SK-N-SH (cell line): ENCODE measurements at regions not wholly inside any gene's neighbourhood (a gene's known extent, or its start where the extent isn't known, plus 50 kb on each side); places are given as distances from the start of the nearest gene placed in this dataset.
"Not testable (repeated sequence)": the region's sequence is repeated elsewhere in the genome, so short reads cannot be mapped to it uniquely, and the experiment has no call there.

Source experiments
- CTCF ChIA-PET: fragments of 300-600, 350-600 bp; formaldehyde crosslinking; extraction: SDS; loops from one replicate; lab custom pipeline; 2021; lab: Yijun Ruan, JAX
- POLR2A ChIA-PET: fragments of 350-600 bp; sonication (Branson Sonifier 250); formaldehyde crosslinking; extraction: SDS; loops from one replicate; lab custom pipeline; 2020; ENCODE audit warnings: antibody characterized with exemption, inconsistent platforms; lab: Yijun Ruan, JAX
- DNase-seq: peaks from one replicate; pipeline ENCODE4 v3.0.0; 2012
- H2AFZ ChIP-seq: fragments of 200-600 bp; sonication (generic); 2 replicates; pipeline ENCODE4 v1.8.1; 2016; ENCODE audit warnings: antibody characterized with exemption, mild to moderate bottlenecking, low read depth
- H3F3A ChIP-seq: fragments of 200-600 bp; sonication (generic); replicated peaks from 2 replicates; pipeline ENCODE3; 2016; ENCODE audit warnings: antibody characterized with exemption, mild to moderate bottlenecking; ENCODE audit not compliant: insufficient read depth
- H3K27ac ChIP-seq, 2 experiments: fragments of 200-500 bp in 1 of 2; fragments of 200-600 bp in 1 of 2; sonication (Bioruptor generic) in 1 of 2; sonication (generic), shearing (Covaris generic) in 1 of 2; 2 replicates each; pipeline versions ENCODE4 v1.5.1 to v1.6.1; 2014 to 2016; ENCODE audit warnings: low read depth in 2 of 2, inconsistent platforms in 1 of 2, low read length in 1 of 2, mild to moderate bottlenecking in 1 of 2, mixed read lengths in 1 of 2
- H3K27me3 ChIP-seq: fragments of 200-600 bp; sonication (generic), shearing (Covaris generic); 2 replicates; pipeline ENCODE4 v1.6.1; 2016; ENCODE audit warnings: mixed run types; ENCODE audit not compliant: insufficient read depth
- H3K36me3 ChIP-seq, 2 experiments: fragments of 200-500 bp in 1 of 2; fragments of 200-600 bp in 1 of 2; sonication (Bioruptor generic) in 1 of 2; sonication (generic) in 1 of 2; replicated peaks in 1 of 2; 2 replicates each; pipeline versions ENCODE3 to v1.5.1; 2014 to 2016; ENCODE audit warnings: low read length in 1 of 2, mild to moderate bottlenecking in 1 of 2; ENCODE audit not compliant: insufficient read depth in 2 of 2, control insufficient read depth in 1 of 2
- H3K4me1 ChIP-seq, 2 experiments: fragments of 200-500 bp in 1 of 2; fragments of 200-600 bp in 1 of 2; sonication (Bioruptor generic) in 1 of 2; sonication (generic), shearing (Covaris generic) in 1 of 2; 2 replicates each; pipeline versions ENCODE4 v1.5.1 to v1.6.1; 2014 to 2016; ENCODE audit warnings: low read depth in 1 of 2, low read length in 1 of 2, mixed run types in 1 of 2; ENCODE audit not compliant: insufficient read depth in 2 of 2, control insufficient read depth in 1 of 2
- H3K4me2 ChIP-seq: fragments of 200-600 bp; sonication (generic), shearing (Covaris generic); 2 replicates; pipeline ENCODE4 v1.6.1; 2017; ENCODE audit warnings: mixed run types
- H3K4me3 ChIP-seq, 2 experiments: fragments of 200-500 bp in 1 of 2; fragments of 200-600 bp in 1 of 2; sonication (Bioruptor generic) in 1 of 2; sonication (generic), shearing (Covaris generic) in 1 of 2; 2 replicates each; pipeline versions ENCODE4 v1.5.1 to v1.8.1; 2014 to 2016; ENCODE audit warnings: low read depth in 2 of 2, inconsistent platforms in 1 of 2, low read length in 1 of 2, mild to moderate bottlenecking in 1 of 2, mixed read lengths in 1 of 2, moderate library complexity in 1 of 2
- H3K79me2 ChIP-seq: fragments of 200-600 bp; sonication (generic); 2 replicates; pipeline ENCODE4 v1.8.1; 2017; ENCODE audit warnings: mild to moderate bottlenecking; ENCODE audit not compliant: insufficient read depth
- H3K9ac ChIP-seq: fragments of 200-600 bp; sonication (generic); 2 replicates; pipeline ENCODE4 v1.6.1; 2017; ENCODE audit warnings: mixed run types
- H3K9me2 ChIP-seq: fragments of 200-600 bp; sonication (generic); 2 replicates; pipeline ENCODE4 v1.6.1; 2017; ENCODE audit warnings: mixed run types
- H3K9me3 ChIP-seq: fragments of 200-600 bp; sonication (generic); 2 replicates; pipeline ENCODE4 v1.6.1; 2017; ENCODE audit warnings: mixed run types, mild to moderate bottlenecking, moderate library complexity
- H4K20me1 ChIP-seq: fragments of 200-600 bp; sonication (generic); 2 replicates; pipeline ENCODE4 v1.6.1; 2017; ENCODE audit warnings: mild to moderate bottlenecking, mixed run types; ENCODE audit not compliant: insufficient read depth
- CTCF ChIP-seq: fragments of 200-600 bp; sonication (generic); IDR thresholded peaks from 2 replicates; pipeline ENCODE4 v1.6.1; 2017; ENCODE audit warnings: antibody characterized with exemption, mild to moderate bottlenecking, moderate library complexity
- EP300 ChIP-seq, 2 experiments: IDR thresholded peaks; 2 replicates each; pipeline versions ENCODE4 v1.4.0 to v1.6.1; 2012; ENCODE audit warnings: borderline replicate concordance in 1 of 2, low read depth in 1 of 2, low read length in 1 of 2
- GABPA ChIP-seq: IDR thresholded peaks from 2 replicates; pipeline ENCODE4 v1.4.0; 2012; ENCODE audit warnings: low read depth, mild to moderate bottlenecking
- GATA2 ChIP-seq: sonication (generic); formaldehyde crosslinking; IDR thresholded peaks from 2 replicates; pipeline ENCODE4 v1.5.0; 2020; ENCODE audit warnings: mild to moderate bottlenecking, missing genetic modification reagents
- JUND ChIP-seq: IDR thresholded peaks from 2 replicates; pipeline ENCODE4 v1.4.0; 2012
- MEF2A ChIP-seq: IDR thresholded peaks from 2 replicates; pipeline ENCODE4 v1.4.0; 2012; ENCODE audit warnings: low read depth, borderline replicate concordance
- PBX3 ChIP-seq: IDR thresholded peaks from 2 replicates; pipeline ENCODE4; 2012
- REST ChIP-seq: IDR thresholded peaks from 2 replicates; pipeline ENCODE4 v1.6.1; 2012; ENCODE audit warnings: mild to moderate bottlenecking, low read depth, low read length, moderate library complexity
- SIN3A ChIP-seq: IDR thresholded peaks from 2 replicates; pipeline ENCODE4 v1.6.1; 2012; ENCODE audit warnings: low read depth, mild to moderate bottlenecking, low read length, moderate library complexity, borderline replicate concordance
- TAF1 ChIP-seq: IDR thresholded peaks from 2 replicates; pipeline ENCODE4 v1.6.1; 2012; ENCODE audit warnings: low read depth, mild to moderate bottlenecking, low read length, moderate library complexity, borderline replicate concordance
- TCF12 ChIP-seq: IDR thresholded peaks from 2 replicates; pipeline ENCODE4 v1.4.0; 2012
- TEAD4 ChIP-seq: IDR thresholded peaks from 2 replicates; pipeline ENCODE4 v1.4.0; 2012; ENCODE audit warnings: mild to moderate bottlenecking, borderline replicate concordance; ENCODE audit not compliant: insufficient read depth
- YY1 ChIP-seq: IDR thresholded peaks from 2 replicates; pipeline ENCODE4 v1.4.0; 2012; ENCODE audit warnings: low read depth, mild to moderate bottlenecking
- WGBS: methylation state at CpG from one replicate; pipeline ENCODE4 v1.1.6; 2017; ENCODE audit warnings: low lambda C conversion rate; 5-methylcytosine and 5-hydroxymethylcytosine counted together

- H3K9me2 ChIP-seq, H3F3A ChIP-seq, H3K27ac ChIP-seq, H3K9ac ChIP-seq, H2AFZ ChIP-seq, H4K20me1 ChIP-seq, H3K36me3 ChIP-seq, H3K79me2 ChIP-seq, POLR2A ChIA-PET, H3K4me2 ChIP-seq, H3K4me1 ChIP-seq, H3K4me3 ChIP-seq, H3K27me3 ChIP-seq, DNase-seq, H3K9me3 ChIP-seq: not testable (repeated sequence)
- WGBS = 65% methylated on average over 15 of the region's 21 CpGs
- CTCF ChIA-PET = interaction anchor here (1.7 kb wide), 1 partner anchor 12 kb away, joined by 5 read pairs; no protein-coding TSS in a partner anchor
Measured at GRCh38 chr4:17436047-17436749, 75.7 kb downstream of the QDPR start.

GRCh38 chr4:17433827-17434226, 78.1 kb downstream of the QDPR start:
- no peaks in the 10 kb centered on the region for H3K27me3 ChIP-seq
- no peak overlapping the region for H3K4me3 ChIP-seq
- H3K27ac ChIP-seq = no peak overlapping the region
- H3K9me2 ChIP-seq = no peaks in the 10 kb centered on the region
- WGBS = 65% methylated on average over 5 of the region's 5 CpGs
- H2AFZ ChIP-seq = no peak overlapping the region
- DNase-seq = no peak
- ChIA-PET POLR2A (no interaction called here), CTCF (interaction anchor here (0.9 kb wide), 1 partner anchor 14 kb away, joined by 3 read pairs; no protein-coding TSS in a partner anchor)
- no peak for TF ChIP-seq TCF12
- no peak for TF ChIP-seq EP300 (IDR thresholded peaks at IDR 0.05; ENCODE audit: borderline replicate concordance in 1 of 2, low read depth in 1 of 2, low read length in 1 of 2)
- no peak for TF ChIP-seq TEAD4
- TF ChIP-seq CTCF = no peak
- TF ChIP-seq GABPA = no peak
- no peak for TF ChIP-seq GATA2 (CRISPR knock-in tag)
- no peak for TF ChIP-seq TAF1
- no peak for TF ChIP-seq YY1
- TF ChIP-seq REST = no peak
- TF ChIP-seq MEF2A = no peak
- no peak for TF ChIP-seq SIN3A
- no peak for TF ChIP-seq JUND
- no peak for TF ChIP-seq PBX3
- no peak overlapping the region for H3K4me2 ChIP-seq
- H3K79me2 ChIP-seq = no peaks in the 10 kb centered on the region
- no peaks in the 10 kb centered on the region for H3K36me3 ChIP-seq
- H3F3A ChIP-seq = no peaks in the 10 kb centered on the region
- H3K9ac ChIP-seq = no peak overlapping the region
- H4K20me1 ChIP-seq = no peaks in the 10 kb centered on the region
- no peaks in the 10 kb centered on the region for H3K4me1 ChIP-seq
- H3K9me3 ChIP-seq = no peaks in the 10 kb centered on the region
